ENCODE measurements at regions not wholly inside any gene's neighbourhood (a gene's known extent, or its start where the extent isn't known, plus 50 kb on each side); places are given as distances from the start of the nearest gene placed in this dataset.

- TF ChIP-seq POLR2AphosphoS5 (IDR thresholded peaks at IDR 0.05; ENCODE audit: borderline replicate concordance, low read depth, low read length) (no peak), EZH2 (IDR thresholded peaks at IDR 0.05) (no peak), FOXP2 (optimal IDR thresholded peaks at IDR 0.05; ENCODE audit: control extremely low read depth, extremely low read length, insufficient read depth) (no peak)
These were observed 114.8 kb downstream of the MAB21L3 start for GRCh38 chr1:116226017-116226416.

Data from SK-N-MC (cell line).